ENCODE measurements at regions not wholly inside any gene's neighbourhood (a gene's known extent, or its start where the extent isn't known, plus 50 kb on each side); places are given as distances from the start of the nearest gene placed in this dataset.
"Not testable (repeated sequence)": the region's sequence is repeated elsewhere in the genome, so short reads cannot be mapped to it uniquely, and the experiment has no call there.

DNA sequence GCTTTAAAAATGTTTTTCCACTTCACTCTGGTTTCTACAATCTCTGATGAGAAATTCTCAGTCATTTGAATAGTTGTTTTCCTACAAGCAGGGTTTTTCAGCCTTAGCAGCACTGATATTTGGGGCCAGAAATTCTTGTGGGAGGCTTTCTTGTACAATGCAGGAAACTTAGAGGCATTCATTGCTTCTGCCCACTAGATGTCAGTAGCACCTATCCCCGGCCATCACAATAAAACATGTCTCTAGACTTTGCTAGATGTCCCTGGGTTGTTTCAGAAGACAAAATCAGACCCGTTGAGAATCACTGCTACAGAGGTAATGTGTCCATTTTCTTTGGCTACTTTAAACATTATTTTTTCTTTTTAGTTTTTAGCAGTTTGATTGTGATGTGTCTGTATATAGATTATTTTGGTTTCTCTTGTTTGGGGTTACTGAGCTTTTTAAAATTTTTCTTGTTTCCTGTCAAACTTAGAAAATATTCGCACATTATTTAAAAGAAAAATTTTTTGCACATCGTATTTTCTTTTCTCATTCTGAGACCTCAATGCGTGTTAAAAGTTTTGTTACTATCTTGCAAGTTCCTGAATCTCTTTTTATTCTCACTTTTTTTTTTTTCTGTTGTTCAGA, 60.8 kb upstream of the CCDC179 start:
- Histone ChIP-seq H3K9ac (ENCODE audit: low read depth, low read length) (no peak overlapping the region), H3K4me1 (ENCODE audit: insufficient read depth, low read length) (no peaks in the 10 kb centered on the region), H3K4me3 (ENCODE audit: low read length) (no peak overlapping the region), H3K36me3 (ENCODE audit: insufficient read depth, low read depth, low read length) (no peaks in the 10 kb centered on the region), H3K27me3 (ENCODE audit: insufficient read depth, low read length) (no peaks in the 10 kb centered on the region), H3K9me3 (ENCODE audit: insufficient read depth, low read depth, low read length) (no peaks in the 10 kb centered on the region), H3K27ac (ENCODE audit: low read length) (no peak overlapping the region)

DNA sequence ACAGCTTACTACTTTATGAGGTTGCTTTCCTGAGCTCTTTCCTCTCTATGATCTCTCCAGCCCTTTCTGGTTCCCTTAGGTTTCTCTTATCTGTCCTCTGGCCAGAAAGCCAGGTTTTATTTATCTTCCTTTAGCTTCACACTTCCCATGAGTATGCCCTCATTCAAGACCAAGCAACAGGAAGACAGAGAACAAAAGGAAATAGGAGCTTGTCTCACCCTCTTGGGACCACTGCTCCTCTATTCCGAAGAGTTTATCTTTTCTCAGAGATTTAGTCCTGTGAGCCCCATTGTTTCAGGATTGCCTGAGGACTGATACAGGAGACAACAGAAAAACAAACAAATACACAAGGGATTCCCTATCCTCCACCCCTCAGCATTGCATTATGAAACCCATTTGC, 62.4 kb upstream of the CCDC179 start:
- Histone ChIP-seq H3K9me3 (ENCODE audit: insufficient read depth, low read depth, low read length) (no peaks in the 10 kb centered on the region), H3K27me3 (ENCODE audit: insufficient read depth, low read length) (no peaks in the 10 kb centered on the region), H3K4me1 (ENCODE audit: insufficient read depth, low read length) (no peaks in the 10 kb centered on the region), H3K4me3 (ENCODE audit: low read length) (no peak overlapping the region; the same call in 1 of the 2 replicates), H3K36me3 (ENCODE audit: insufficient read depth, low read depth, low read length) (no peaks in the 10 kb centered on the region), H3K9ac (ENCODE audit: low read depth, low read length) (no peak overlapping the region), H3K27ac (ENCODE audit: low read length) (no peak overlapping the region)

DNA sequence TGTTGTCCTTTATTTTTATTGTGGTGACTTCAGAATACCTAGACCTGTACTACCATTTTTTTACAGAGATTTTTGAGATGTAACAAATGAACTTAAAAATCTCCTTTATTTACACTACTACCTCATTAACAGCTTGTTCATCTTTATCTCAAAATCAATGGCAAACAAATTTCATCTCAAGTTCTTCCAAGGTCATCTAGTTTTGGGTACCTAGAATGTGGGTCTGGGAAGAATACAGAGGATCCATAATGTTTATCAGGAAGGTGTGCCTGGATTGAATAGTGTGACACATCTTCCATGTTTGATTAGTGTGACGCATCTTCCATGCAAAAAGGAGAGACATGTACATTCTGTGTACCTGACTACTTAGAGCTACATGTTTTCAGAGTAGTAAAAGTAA, 63.3 kb upstream of the CCDC179 start:
- no peak overlapping the region for H3K4me3 ChIP-seq (ENCODE audit: low read length)
- H3K9ac ChIP-seq (ENCODE audit: low read depth, low read length) = no peak overlapping the region
- H3K36me3 ChIP-seq (ENCODE audit: insufficient read depth, low read depth, low read length) = no peaks in the 10 kb centered on the region
- no peaks in the 10 kb centered on the region for H3K27me3 ChIP-seq (ENCODE audit: insufficient read depth, low read length)
- H3K9me3 ChIP-seq (ENCODE audit: insufficient read depth, low read depth, low read length) = no peaks in the 10 kb centered on the region
- H3K4me1 ChIP-seq (ENCODE audit: insufficient read depth, low read length) = no peaks in the 10 kb centered on the region
- no peak overlapping the region for H3K27ac ChIP-seq (ENCODE audit: low read length)

DNA sequence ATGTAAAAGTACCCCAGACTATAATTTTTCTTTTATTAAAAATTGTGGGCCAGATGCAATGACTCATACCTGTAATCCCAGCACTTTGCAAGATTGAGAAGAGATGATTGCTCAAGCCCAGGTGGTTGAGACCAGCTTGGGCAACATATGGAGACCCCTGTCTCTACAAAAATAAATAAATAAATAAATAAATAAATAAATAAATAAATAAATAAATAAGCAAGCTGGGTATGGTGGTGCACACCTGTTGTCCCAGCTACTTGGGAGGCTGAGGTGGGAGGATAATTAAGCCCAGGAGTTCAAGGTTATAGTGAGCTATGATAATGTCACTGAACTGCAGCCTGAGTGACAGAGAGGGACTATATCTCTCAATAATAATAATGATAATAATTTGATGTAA, 66.1 kb upstream of the CCDC179 start:
- Histone ChIP-seq H3K9me3 (ENCODE audit: insufficient read depth, low read depth, low read length) (no peaks in the 10 kb centered on the region), H3K27me3 (ENCODE audit: insufficient read depth, low read length) (no peaks in the 10 kb centered on the region), H3K4me1 (ENCODE audit: insufficient read depth, low read length) (no peaks in the 10 kb centered on the region), H3K9ac (ENCODE audit: low read depth, low read length) (no peak overlapping the region), H3K4me3 (ENCODE audit: low read length) (no peak overlapping the region), H3K36me3 (ENCODE audit: insufficient read depth, low read depth, low read length) (no peaks in the 10 kb centered on the region), H3K27ac (ENCODE audit: low read length) (no peak overlapping the region)

DNA sequence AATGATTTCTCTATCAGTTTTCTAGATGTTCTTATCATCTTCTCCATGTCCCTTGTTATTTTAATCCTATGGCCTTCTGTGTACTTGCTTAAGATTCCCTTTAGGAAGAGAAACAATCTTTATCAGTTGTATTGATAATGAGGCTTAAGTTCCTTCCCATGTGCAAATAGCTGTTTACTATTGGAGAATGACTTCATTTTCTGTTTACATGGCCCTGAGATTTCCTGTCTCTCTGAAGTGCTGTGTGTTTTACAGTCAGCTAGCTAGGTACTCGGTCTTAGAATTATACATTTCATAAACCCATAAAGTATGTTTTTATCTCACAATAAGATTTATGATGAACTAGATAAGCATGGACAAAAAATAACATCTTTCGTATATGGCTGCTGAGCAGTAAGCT, 67.5 kb upstream of the CCDC179 start:
- no peaks in the 10 kb centered on the region for H3K27me3 ChIP-seq (ENCODE audit: insufficient read depth, low read length)
- no peak overlapping the region for H3K9ac ChIP-seq (ENCODE audit: low read depth, low read length)
- H3K36me3 ChIP-seq (ENCODE audit: insufficient read depth, low read depth, low read length) = no peaks in the 10 kb centered on the region
- no peaks in the 10 kb centered on the region for H3K4me1 ChIP-seq (ENCODE audit: insufficient read depth, low read length)
- no peaks in the 10 kb centered on the region for H3K9me3 ChIP-seq (ENCODE audit: insufficient read depth, low read depth, low read length)
- no peak overlapping the region for H3K4me3 ChIP-seq (ENCODE audit: low read length)
- no peak overlapping the region for H3K27ac ChIP-seq (ENCODE audit: low read length)

DNA sequence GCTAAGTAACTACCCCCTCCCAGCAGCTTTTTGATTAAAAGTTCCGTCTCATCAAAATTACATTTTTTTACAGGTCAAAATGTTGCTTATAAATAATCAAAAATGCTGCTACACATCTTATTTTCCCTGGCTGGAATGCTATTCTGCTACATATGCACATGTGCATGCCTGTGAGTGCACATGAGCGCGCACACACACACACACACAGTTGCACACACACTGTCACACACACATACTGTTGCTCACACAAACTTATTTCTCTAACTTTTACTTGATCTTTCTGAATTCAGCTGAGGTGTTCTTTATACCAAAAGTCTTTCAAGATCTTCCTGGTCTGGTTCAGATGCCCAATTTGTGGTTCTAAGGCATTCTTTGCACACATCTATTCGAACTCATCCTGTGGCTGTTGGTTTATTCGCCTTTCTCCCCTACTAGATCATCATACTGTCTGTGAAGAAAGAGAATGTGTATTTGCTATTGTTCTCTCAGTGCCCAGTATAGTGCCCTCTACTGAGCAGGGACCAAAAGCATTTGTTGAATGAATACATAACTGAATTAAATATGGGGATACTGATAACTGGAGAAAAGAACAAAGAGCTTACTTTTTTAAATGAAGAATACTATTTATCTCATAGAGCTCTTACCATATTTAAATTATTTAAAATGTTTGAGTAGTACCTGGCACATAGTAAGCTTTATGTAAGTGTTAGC, 68.1 kb upstream of the CCDC179 start:
- Histone ChIP-seq H3K4me3 (ENCODE audit: low read length) (no peak overlapping the region), H3K27me3 (ENCODE audit: insufficient read depth, low read length) (no peaks in the 10 kb centered on the region), H3K27ac (ENCODE audit: low read length) (no peak overlapping the region), H3K36me3 (ENCODE audit: insufficient read depth, low read depth, low read length) (no peaks in the 10 kb centered on the region), H3K9me3 (ENCODE audit: insufficient read depth, low read depth, low read length) (no peaks in the 10 kb centered on the region), H3K9ac (ENCODE audit: low read depth, low read length) (no peak overlapping the region), H3K4me1 (ENCODE audit: insufficient read depth, low read length) (no peaks in the 10 kb centered on the region)

DNA sequence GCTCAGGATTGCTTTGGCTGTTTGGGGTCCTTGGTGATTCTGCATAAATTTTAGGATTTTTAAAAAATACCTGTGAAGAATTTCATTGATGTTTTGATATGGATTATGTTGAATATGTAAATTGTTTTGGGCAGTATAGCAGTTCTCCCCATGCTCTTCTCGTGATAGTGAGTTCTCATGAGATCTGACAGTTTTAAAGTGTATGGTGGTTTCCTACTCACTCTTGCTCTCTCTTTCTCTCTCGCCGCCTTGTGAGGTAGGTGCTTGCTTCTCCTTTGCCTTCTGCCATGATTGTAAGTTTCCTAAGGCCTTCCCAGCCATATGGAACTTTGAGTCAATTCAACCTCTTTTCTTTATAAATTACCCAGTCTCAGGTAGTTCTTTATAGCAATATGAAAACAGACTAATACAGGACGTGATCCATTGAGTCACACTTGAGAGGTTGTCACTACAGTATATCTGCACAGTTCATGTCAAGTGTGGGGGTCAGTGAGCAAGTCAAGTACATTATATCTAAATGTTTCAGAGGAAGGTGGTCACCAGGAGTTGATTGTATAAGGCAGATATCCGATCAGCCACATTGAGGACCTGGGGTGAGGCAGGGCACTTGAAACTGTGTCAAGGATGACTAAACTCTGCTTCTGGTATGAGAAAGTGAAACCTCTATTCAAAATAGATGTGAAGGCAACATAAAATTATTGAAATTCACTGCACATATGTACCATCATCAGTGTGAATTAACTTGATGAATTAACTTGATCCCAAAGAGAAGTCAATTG, 70.7 kb upstream of the CCDC179 start:
- Histone ChIP-seq H3K9me3 (ENCODE audit: insufficient read depth, low read depth, low read length) (no peaks in the 10 kb centered on the region), H3K9ac (ENCODE audit: low read depth, low read length) (no peak overlapping the region), H3K27ac (ENCODE audit: low read length) (no peak overlapping the region), H3K4me3 (ENCODE audit: low read length) (no peak overlapping the region), H3K4me1 (ENCODE audit: insufficient read depth, low read length) (no peaks in the 10 kb centered on the region), H3K27me3 (ENCODE audit: insufficient read depth, low read length) (no peaks in the 10 kb centered on the region), H3K36me3 (ENCODE audit: insufficient read depth, low read depth, low read length) (no peaks in the 10 kb centered on the region)

DNA sequence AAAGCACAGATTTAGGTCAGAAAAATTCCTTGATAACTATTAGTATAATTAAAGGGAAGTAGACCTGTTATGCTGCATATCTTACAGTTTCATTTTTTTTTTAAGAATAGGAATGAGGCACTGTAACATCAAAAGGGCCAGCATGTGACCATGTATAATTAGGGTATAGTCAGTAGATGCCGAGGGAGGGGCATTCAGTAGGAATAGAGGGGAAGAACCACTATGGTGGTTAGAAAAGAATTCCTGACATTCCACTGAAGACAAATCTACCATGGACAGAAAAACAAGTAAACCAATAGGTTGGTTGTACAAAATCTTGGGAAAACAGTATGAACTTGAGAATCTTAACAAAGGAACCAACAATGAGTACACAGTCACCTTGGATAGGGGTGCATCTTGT, 78.4 kb upstream of the CCDC179 start:
- H3K4me1 ChIP-seq (ENCODE audit: insufficient read depth, low read length) = no peaks in the 10 kb centered on the region

DNA sequence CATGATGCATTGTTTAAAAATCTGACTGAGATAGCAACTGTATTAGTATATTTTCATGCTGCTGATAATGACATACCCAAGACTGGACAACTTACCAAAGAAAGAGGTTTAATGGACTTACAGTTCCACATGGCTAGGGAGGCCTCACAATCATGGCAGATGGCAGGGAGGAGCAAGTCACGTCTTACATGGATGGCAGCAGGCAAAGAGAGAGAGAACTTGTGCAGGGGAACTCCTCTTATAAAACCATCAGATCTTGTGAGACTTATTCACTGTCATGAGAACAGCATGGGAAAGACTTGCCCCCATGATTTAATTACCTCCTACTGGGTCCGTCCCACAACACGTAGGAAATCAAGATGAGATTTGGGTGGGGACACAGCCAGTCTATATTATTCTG, 81.3 kb upstream of the CCDC179 start:
- not testable (repeated sequence) for H3K4me1 ChIP-seq (ENCODE audit: insufficient read depth, low read length); H3K9ac ChIP-seq (ENCODE audit: low read depth, low read length); H3K4me3 ChIP-seq (ENCODE audit: low read length); H3K9me3 ChIP-seq (ENCODE audit: insufficient read depth, low read depth, low read length); H3K36me3 ChIP-seq (ENCODE audit: insufficient read depth, low read depth, low read length); H3K27me3 ChIP-seq (ENCODE audit: insufficient read depth, low read length); H3K27ac ChIP-seq (ENCODE audit: low read length)

More for the DNA sequence above, 78.4 kb upstream of the CCDC179 start:
- Histone ChIP-seq H3K27me3 (ENCODE audit: insufficient read depth, low read length) (no peaks in the 10 kb centered on the region), H3K36me3 (ENCODE audit: insufficient read depth, low read depth, low read length) (no peaks in the 10 kb centered on the region), H3K4me3 (ENCODE audit: low read length) (no peak overlapping the region), H3K9me3 (ENCODE audit: insufficient read depth, low read depth, low read length) (no peaks in the 10 kb centered on the region; the same call in none of the 2 replicates), H3K27ac (ENCODE audit: low read length) (no peak overlapping the region), H3K9ac (ENCODE audit: low read depth, low read length) (no peak overlapping the region)

DNA sequence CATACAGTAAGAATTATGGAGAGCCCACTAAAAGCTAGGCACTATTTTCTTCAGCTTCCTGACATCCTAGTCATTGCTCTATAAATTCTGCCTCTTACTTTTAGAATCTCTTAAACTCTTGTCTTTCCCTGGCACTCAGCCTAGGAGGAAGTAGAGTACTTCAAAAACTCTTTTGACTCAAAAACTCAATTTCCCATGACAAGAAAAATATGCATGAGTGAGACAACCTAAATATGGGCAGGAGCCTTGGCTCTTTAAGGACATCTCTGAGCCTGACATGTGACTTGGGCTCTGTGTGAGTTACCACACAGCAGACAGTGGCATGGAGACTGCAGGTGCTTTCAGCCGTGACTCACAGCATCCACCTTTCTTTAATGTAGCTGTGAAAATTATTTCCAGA, 97.5 kb upstream of the CCDC179 start:
- no peak overlapping the region for H3K9ac ChIP-seq (ENCODE audit: low read depth, low read length)
- no peaks in the 10 kb centered on the region for H3K4me1 ChIP-seq (ENCODE audit: insufficient read depth, low read length)
- no peak overlapping the region for H3K27ac ChIP-seq (ENCODE audit: low read length)
- H3K36me3 ChIP-seq (ENCODE audit: insufficient read depth, low read depth, low read length) = no peaks in the 10 kb centered on the region
- H3K4me3 ChIP-seq (ENCODE audit: low read length) = no peak overlapping the region
- H3K27me3 ChIP-seq (ENCODE audit: insufficient read depth, low read length) = no peaks in the 10 kb centered on the region
- H3K9me3 ChIP-seq (ENCODE audit: insufficient read depth, low read depth, low read length) = no peaks in the 10 kb centered on the region

DNA sequence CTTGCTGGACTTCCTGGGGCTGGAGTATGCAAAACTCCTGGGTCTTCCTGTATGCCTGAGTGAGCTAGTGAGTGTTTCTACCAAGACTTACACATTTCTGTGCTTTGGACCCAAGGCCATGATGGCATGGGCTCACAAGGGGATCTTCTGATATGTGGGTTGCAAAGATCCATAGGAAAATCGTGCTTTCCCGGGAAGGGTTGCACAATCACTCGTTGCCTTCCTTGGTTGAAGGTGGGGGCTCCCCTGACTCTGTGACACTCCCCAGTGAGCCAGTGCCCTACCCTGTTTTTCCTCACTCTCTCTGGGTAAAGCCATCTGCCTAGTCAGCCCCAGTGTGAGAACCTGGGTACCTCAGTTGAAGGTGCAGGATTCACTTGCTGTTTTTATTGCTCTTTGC, 114.0 kb upstream of the CCDC179 start:
- Histone ChIP-seq H3K9me3 (ENCODE audit: insufficient read depth, low read depth, low read length) (no peaks in the 10 kb centered on the region; the same call in none of the 2 replicates), H3K4me1 (ENCODE audit: insufficient read depth, low read length) (no peaks in the 10 kb centered on the region), H3K27me3 (ENCODE audit: insufficient read depth, low read length) (no peaks in the 10 kb centered on the region), H3K9ac (ENCODE audit: low read depth, low read length) (no peak overlapping the region), H3K36me3 (ENCODE audit: insufficient read depth, low read depth, low read length) (no peaks in the 10 kb centered on the region), H3K4me3 (ENCODE audit: low read length) (no peak overlapping the region), H3K27ac (ENCODE audit: low read length) (no peak overlapping the region)

DNA sequence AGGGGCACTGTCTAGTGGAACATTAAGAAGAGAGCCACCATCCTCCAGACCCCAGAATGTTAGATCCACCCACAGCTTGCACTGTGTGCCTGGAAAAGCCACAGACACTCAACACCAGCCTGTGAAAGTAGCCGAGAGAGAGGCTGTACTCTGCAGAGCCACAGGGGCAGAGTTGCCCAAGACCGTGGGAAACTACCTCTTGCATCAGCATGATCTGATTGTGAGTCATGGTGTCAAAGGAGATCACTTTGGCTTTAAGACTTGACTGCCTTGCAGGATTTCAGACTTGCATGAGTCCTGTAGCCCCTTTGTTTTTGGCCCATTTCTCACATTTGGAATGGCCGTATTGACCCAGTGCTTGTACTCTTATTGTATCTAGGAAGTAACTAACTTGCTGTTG, 115.9 kb upstream of the CCDC179 start:
- H3K27ac ChIP-seq (ENCODE audit: low read length) = no peak overlapping the region
- H3K4me1 ChIP-seq (ENCODE audit: insufficient read depth, low read length) = no peaks in the 10 kb centered on the region
- no peak overlapping the region for H3K4me3 ChIP-seq (ENCODE audit: low read length)
- no peaks in the 10 kb centered on the region for H3K27me3 ChIP-seq (ENCODE audit: insufficient read depth, low read length)
- no peaks in the 10 kb centered on the region for H3K36me3 ChIP-seq (ENCODE audit: insufficient read depth, low read depth, low read length)
- no peaks in the 10 kb centered on the region; the same call in none of the 2 replicates for H3K9me3 ChIP-seq (ENCODE audit: insufficient read depth, low read depth, low read length)
- no peak overlapping the region for H3K9ac ChIP-seq (ENCODE audit: low read depth, low read length)
